Astrocyte (in vitro differentiated cells and primary cell): ENCODE measurements at regions not wholly inside any gene's neighbourhood (a gene's known extent, or its start where the extent isn't known, plus 50 kb on each side); places are given as distances from the start of the nearest gene placed in this dataset.

Experiments used
- DNase-seq: peaks from one replicate; pipeline ENCODE4 v3.0.0-alpha.2; 2010; ENCODE audit warnings: low read depth
- FAIRE-seq: peaks from 2 replicates; lab custom pipeline; 2011; peaks lifted over from hg19 to GRCh38; lab: Jason Lieb, UNC
- H2AFZ ChIP-seq: 2 replicates; pipeline ENCODE4 v1.6.0; 2012; ENCODE audit warnings: low read depth, low read length, inconsistent platforms
- H3K27ac ChIP-seq: 2 replicates; pipeline ENCODE4 v1.5.1; 2011; ENCODE audit warnings: low read depth, low read length, inconsistent platforms
- H3K27me3 ChIP-seq: 2 replicates; pipeline ENCODE4 v1.6.0; 2011; ENCODE audit warnings: low read length, inconsistent platforms; ENCODE audit not compliant: insufficient read depth
- H3K36me3 ChIP-seq: 2 replicates; pipeline ENCODE4 v1.5.1; 2011; ENCODE audit warnings: low read length, inconsistent platforms; ENCODE audit not compliant: insufficient read depth
- H3K4me1 ChIP-seq: 2 replicates; pipeline ENCODE4 v1.5.1; 2011; ENCODE audit warnings: low read length, inconsistent platforms; ENCODE audit not compliant: insufficient read depth
- H3K4me2 ChIP-seq: 2 replicates; pipeline ENCODE4 v1.6.0; 2012; ENCODE audit warnings: low read length, inconsistent platforms
- H3K4me3 ChIP-seq: 2 replicates; pipeline ENCODE4 v1.5.1; 2011; ENCODE audit warnings: low read depth, mild to moderate bottlenecking, low read length, inconsistent platforms; ENCODE audit not compliant: insufficient read depth
- H3K79me2 ChIP-seq: 2 replicates; pipeline ENCODE4 v1.6.0; 2012; ENCODE audit warnings: mild to moderate bottlenecking, low read length, inconsistent platforms; ENCODE audit not compliant: insufficient read depth
- H3K9ac ChIP-seq: 2 replicates; pipeline ENCODE4 v1.6.0; 2012; ENCODE audit warnings: mild to moderate bottlenecking, low read length, inconsistent platforms
- H3K9me3 ChIP-seq: 2 replicates; pipeline ENCODE4 v1.5.1; 2012; ENCODE audit warnings: low read depth, mild to moderate bottlenecking, low read length, inconsistent platforms; ENCODE audit not compliant: insufficient read depth
- H4K20me1 ChIP-seq: 2 replicates; pipeline ENCODE4 v1.6.0; 2012; ENCODE audit warnings: low read length, inconsistent platforms; ENCODE audit not compliant: insufficient read depth
- H3K27ac Mint-ChIP-seq: one replicate; pipeline ENCODE4 v1.8.0; 2021; ENCODE audit warnings: mild to moderate bottlenecking, mixed read lengths; ENCODE audit not compliant: unreplicated experiment
- H3K27me3 Mint-ChIP-seq: one replicate; pipeline ENCODE4 v1.8.0; 2021; ENCODE audit warnings: low read depth, mixed read lengths; ENCODE audit not compliant: unreplicated experiment
- H3K36me3 Mint-ChIP-seq: one replicate; pipeline ENCODE4 v1.8.0; 2021; ENCODE audit warnings: low read depth, mixed read lengths; ENCODE audit not compliant: unreplicated experiment
- H3K4me1 Mint-ChIP-seq: one replicate; pipeline ENCODE4 v1.8.0; 2021; ENCODE audit warnings: low read depth, mixed read lengths; ENCODE audit not compliant: unreplicated experiment
- H3K4me3 Mint-ChIP-seq: one replicate; pipeline ENCODE4 v1.8.0; 2021; ENCODE audit warnings: mild to moderate bottlenecking, moderate library complexity, mixed read lengths; ENCODE audit not compliant: unreplicated experiment
- H3K9me3 Mint-ChIP-seq: one replicate; pipeline ENCODE4 v1.8.0; 2021; ENCODE audit warnings: mild to moderate bottlenecking, mixed read lengths; ENCODE audit not compliant: unreplicated experiment
- EZH2 ChIP-seq: IDR thresholded peaks from 2 replicates; pipeline ENCODE4 v1.6.1; 2012; ENCODE audit warnings: mild to moderate bottlenecking, low read length, inconsistent platforms; ENCODE audit not compliant: insufficient read depth
- TF ChIP-seq, protein P1 (sequence below): IDR thresholded peaks from 2 replicates; pipeline ENCODE4 v1.5.1; 2011; ENCODE audit warnings: low read depth, mild to moderate bottlenecking, inconsistent platforms, low read length, moderate library complexity; ENCODE audit not compliant: insufficient read depth

DNA sequence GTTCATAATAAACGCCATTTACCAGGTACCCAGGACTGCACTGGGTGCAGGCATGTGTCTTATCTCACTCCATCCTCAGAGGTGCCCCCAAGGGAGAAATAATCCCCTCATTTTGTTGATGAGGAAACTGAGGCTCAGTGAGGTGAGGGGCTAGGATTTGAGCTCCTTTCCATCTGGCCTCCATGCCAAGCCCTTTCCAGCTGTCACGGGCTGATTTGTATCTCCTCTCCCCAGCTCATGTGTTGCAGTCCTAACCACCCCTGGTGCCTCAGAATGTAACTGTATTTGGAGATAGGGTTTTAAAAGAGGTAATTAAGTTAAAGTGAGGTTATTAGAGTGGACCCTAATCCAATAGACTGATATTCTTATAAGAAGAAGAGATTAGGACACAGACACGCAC is 137.3 kb downstream of the MYCN start:
- no peaks in the 10 kb centered on the region for H3K9me3 Mint-ChIP-seq
- DNase-seq = no peak
- no peaks in the 10 kb centered on the region for H3K36me3 Mint-ChIP-seq
- no peaks in the 10 kb centered on the region for H3K27me3 ChIP-seq
- no peak overlapping the region for H2AFZ ChIP-seq
- no peak overlapping the region for H3K27ac Mint-ChIP-seq
- no peak overlapping the region for H3K9ac ChIP-seq
- H3K79me2 ChIP-seq = no peaks in the 10 kb centered on the region
- no peaks in the 10 kb centered on the region for H4K20me1 ChIP-seq
- no peak for TF ChIP-seq EZH2
- TF ChIP-seq, protein P1, sequence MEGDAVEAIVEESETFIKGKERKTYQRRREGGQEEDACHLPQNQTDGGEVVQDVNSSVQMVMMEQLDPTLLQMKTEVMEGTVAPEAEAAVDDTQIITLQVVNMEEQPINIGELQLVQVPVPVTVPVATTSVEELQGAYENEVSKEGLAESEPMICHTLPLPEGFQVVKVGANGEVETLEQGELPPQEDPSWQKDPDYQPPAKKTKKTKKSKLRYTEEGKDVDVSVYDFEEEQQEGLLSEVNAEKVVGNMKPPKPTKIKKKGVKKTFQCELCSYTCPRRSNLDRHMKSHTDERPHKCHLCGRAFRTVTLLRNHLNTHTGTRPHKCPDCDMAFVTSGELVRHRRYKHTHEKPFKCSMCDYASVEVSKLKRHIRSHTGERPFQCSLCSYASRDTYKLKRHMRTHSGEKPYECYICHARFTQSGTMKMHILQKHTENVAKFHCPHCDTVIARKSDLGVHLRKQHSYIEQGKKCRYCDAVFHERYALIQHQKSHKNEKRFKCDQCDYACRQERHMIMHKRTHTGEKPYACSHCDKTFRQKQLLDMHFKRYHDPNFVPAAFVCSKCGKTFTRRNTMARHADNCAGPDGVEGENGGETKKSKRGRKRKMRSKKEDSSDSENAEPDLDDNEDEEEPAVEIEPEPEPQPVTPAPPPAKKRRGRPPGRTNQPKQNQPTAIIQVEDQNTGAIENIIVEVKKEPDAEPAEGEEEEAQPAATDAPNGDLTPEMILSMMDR = no peak
- no peak for FAIRE-seq
- H3K4me1 ChIP-seq = no peaks in the 10 kb centered on the region
- H3K4me3 ChIP-seq = no peak overlapping the region
- no peaks in the 10 kb centered on the region for H3K4me1 Mint-ChIP-seq
- H3K4me3 Mint-ChIP-seq = no peak overlapping the region
- peaks cover 4% of the 10 kb centered on the region for H3K9me3 ChIP-seq
- H3K27me3 Mint-ChIP-seq = peaks cover 10% of the 10 kb centered on the region
- H3K27ac ChIP-seq = no peak overlapping the region
- H3K4me2 ChIP-seq = no peak overlapping the region
- no peaks in the 10 kb centered on the region for H3K36me3 ChIP-seq

DNA sequence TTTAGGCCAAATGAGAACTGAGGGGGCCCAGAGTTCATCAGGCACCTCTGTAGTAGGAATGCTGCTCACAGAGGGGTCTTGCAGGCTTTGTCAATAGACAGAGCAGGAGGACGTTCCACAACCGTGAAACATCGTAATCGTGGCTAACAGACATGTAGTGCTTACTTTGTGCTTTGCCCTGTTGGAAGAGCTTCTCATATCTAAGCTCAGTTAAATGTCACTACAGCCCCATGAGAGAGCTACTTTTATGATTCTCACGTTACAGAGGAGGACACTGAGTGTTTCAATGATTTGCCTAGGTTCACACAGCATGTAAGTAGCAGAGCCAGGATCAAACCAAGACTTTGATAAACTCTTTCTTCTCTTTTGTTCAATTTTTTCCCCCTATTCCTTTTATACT is 136.6 kb downstream of the MYCN start:
- Histone ChIP-seq H3K27ac (no peak overlapping the region), H3K79me2 (no peaks in the 10 kb centered on the region), H2AFZ (no peak overlapping the region), H3K4me2 (no peak overlapping the region), H3K36me3 (no peaks in the 10 kb centered on the region), H3K4me1 (no peaks in the 10 kb centered on the region), H3K27me3 (no peaks in the 10 kb centered on the region), H4K20me1 (no peaks in the 10 kb centered on the region), H3K4me3 (no peak overlapping the region), H3K9ac (no peak overlapping the region), H3K9me3 (peaks cover 4% of the 10 kb centered on the region)
- Mint-ChIP-seq H3K27me3 (peaks cover 7% of the 10 kb centered on the region), H3K36me3 (no peaks in the 10 kb centered on the region), H3K4me3 (no peak overlapping the region), H3K4me1 (no peaks in the 10 kb centered on the region), H3K27ac (no peak overlapping the region), H3K9me3 (no peaks in the 10 kb centered on the region)
- no peak for TF ChIP-seq EZH2
- TF ChIP-seq, protein P1 = no peak
- DNase-seq (no peak), FAIRE-seq (no peak)

DNA sequence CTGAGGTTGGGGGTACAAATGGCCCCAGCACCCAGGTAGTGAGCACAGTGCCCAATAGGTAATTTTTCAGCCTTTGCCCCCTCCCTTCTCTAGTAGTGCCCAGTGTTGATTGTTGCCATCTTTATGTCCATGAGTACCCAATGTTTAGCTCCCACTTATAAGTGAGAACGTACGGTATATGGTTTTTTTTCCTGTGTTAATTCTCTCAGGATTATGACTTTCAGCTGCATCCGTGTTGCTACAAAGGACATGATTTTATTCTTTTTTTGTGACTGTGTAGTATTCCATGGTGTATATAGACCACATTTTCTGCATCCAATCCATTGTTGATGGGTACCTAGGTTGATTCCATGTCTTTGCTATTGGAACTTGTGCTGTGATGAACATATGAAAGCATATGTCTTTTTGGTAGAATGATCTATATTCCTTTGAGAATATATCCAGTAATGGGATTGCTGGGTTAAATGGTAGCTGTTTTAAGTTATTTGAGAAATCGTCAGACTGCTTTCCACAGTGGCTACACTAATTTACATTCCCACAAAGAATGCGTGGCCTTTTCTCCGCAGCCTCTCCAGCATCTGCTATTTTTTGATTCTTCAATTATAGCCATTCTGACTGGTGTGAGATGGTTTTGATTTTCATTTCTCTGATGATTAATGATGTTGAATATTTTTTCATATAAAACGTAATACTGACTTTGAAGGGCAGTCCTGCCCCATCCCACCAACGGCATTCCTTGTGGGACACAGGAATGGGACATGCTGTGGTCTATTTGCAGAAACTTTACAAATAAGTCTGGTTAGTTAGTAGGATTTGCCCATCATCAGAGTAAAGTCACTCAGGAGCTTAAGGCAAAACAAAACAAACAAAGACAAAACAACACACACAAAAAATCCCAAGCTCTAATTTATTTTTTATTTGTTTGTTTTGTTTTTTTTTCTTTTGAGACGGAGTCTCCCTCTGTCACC is 135.0 kb downstream of the MYCN start:
- Mint-ChIP-seq H3K27ac (no peak overlapping the region), H3K4me1 (peaks cover 2% of the 10 kb centered on the region), H3K4me3 (no peak overlapping the region), H3K36me3 (no peaks in the 10 kb centered on the region), H3K27me3 (peaks cover 4% of the 10 kb centered on the region), H3K9me3 (no peaks in the 10 kb centered on the region)
- Histone ChIP-seq H4K20me1 (no peaks in the 10 kb centered on the region), H3K27me3 (no peaks in the 10 kb centered on the region), H3K4me1 (no peaks in the 10 kb centered on the region), H3K27ac (no peak overlapping the region), H3K36me3 (no peaks in the 10 kb centered on the region), H3K4me2 (no peak overlapping the region), H3K79me2 (no peaks in the 10 kb centered on the region), H3K4me3 (no peak overlapping the region), H3K9ac (no peak overlapping the region), H2AFZ (no peak overlapping the region), H3K9me3 (peaks cover 4% of the 10 kb centered on the region)
- no peak for TF ChIP-seq EZH2
- TF ChIP-seq, protein P1 = no peak
- no peak for FAIRE-seq
- no peak for DNase-seq
